Suprapubic skin (tissue), 4 donors: ENCODE measurements at regions not wholly inside any gene's neighbourhood (a gene's known extent, or its start where the extent isn't known, plus 50 kb on each side); places are given as distances from the start of the nearest gene placed in this dataset.

Experiments
- DNase-seq, 2 donors: peaks; one replicate each; pipeline ENCODE4 v3.0.0-alpha.2; 2019; ENCODE audit warnings: low spot score in 2 of 2
- H3K27ac ChIP-seq: fragments of 200-600 bp; sonication (generic); one replicate; pipeline ENCODE4 v1.5.1; 2019
- H3K27me3 ChIP-seq: fragments of 200-600 bp; sonication (generic); one replicate; pipeline ENCODE4 v1.5.1; 2019
- H3K36me3 ChIP-seq: fragments of 200-600 bp; sonication (generic); one replicate; pipeline ENCODE4 v1.5.1; 2019
- H3K4me1 ChIP-seq: fragments of 200-600 bp; sonication (generic); one replicate; pipeline ENCODE4 v1.5.1; 2019
- H3K4me3 ChIP-seq: fragments of 200-600 bp; sonication (generic); one replicate; pipeline ENCODE4 v1.5.1; 2019; ENCODE audit warnings: mild to moderate bottlenecking
- H3K9me3 ChIP-seq: fragments of 200-600 bp; sonication (generic); one replicate; pipeline ENCODE4 v1.5.1; 2019
- CTCF ChIP-seq, 2 donors: fragments of 200-600 bp in 1 of 2; fragments of 450-650 bp in 1 of 2; sonication (generic) in 1 of 2; IDR thresholded peaks; one replicate each; pipeline ENCODE4 v1.5.1; 2016 to 2019; ENCODE audit warnings: antibody characterized with exemption in 2 of 2, mild to moderate bottlenecking in 1 of 2, moderate library complexity in 1 of 2
- EP300 ChIP-seq: sonication (generic); formaldehyde crosslinking; IDR thresholded peaks from one replicate; pipeline ENCODE4 v1.6.1; 2017; ENCODE audit warnings: antibody characterized with exemption
- POLR2A ChIP-seq, 2 donors: fragments of 450-650 bp; IDR thresholded peaks; one replicate each; pipeline ENCODE4 v1.6.1; 2017; ENCODE audit warnings: antibody characterized with exemption in 2 of 2, mild to moderate bottlenecking in 2 of 2, moderate library complexity in 2 of 2
- POLR2AphosphoS5 ChIP-seq, 3 donors: sonication (generic); formaldehyde crosslinking; IDR thresholded peaks; one replicate each; pipeline ENCODE4 v1.6.1; 2017; ENCODE audit warnings: antibody characterized with exemption in 3 of 3
- WGBS: methylation state at CpG from one replicate; pipeline ENCODE4 v1.1.5; 2018; 5-methylcytosine and 5-hydroxymethylcytosine counted together

- Histone ChIP-seq H3K27ac (no peak overlapping the region), H3K4me1 (no peaks in the 10 kb centered on the region), H3K27me3 (no peaks in the 10 kb centered on the region), H3K4me3 (no peak overlapping the region), H3K36me3 (no peaks in the 10 kb centered on the region), H3K9me3 (peaks cover 4% of the 10 kb centered on the region)
- WGBS, result 44% methylated on average over 8 of the region's 8 CpGs
- TF ChIP-seq POLR2AphosphoS5 (IDR thresholded peaks at IDR 0.05), result no peak
- TF ChIP-seq POLR2A (IDR thresholded peaks at IDR 0.05), result no peak
- no peak for TF ChIP-seq CTCF (IDR thresholded peaks at IDR 0.05)
- TF ChIP-seq EP300, result no peak
- DNase-seq, result no peak
Measured at GRCh38 chr5:9861666-9862256, 231.6 kb upstream of the TAS2R1 start.

GRCh38 chr5:9859808-9860207 is 229.7 kb upstream of the TAS2R1 start:
- WGBS, result 61% methylated on average over 1 of the region's 1 CpG
- TF ChIP-seq EP300 (no peak), POLR2A (IDR thresholded peaks at IDR 0.05) (no peak), POLR2AphosphoS5 (IDR thresholded peaks at IDR 0.05) (no peak), CTCF (IDR thresholded peaks at IDR 0.05) (no peak)
- no peak for DNase-seq
- Histone ChIP-seq H3K27ac (no peak overlapping the region), H3K36me3 (no peaks in the 10 kb centered on the region), H3K4me1 (no peaks in the 10 kb centered on the region), H3K9me3 (no peaks in the 10 kb centered on the region), H3K27me3 (no peaks in the 10 kb centered on the region), H3K4me3 (no peak overlapping the region)

- H3K27me3 ChIP-seq, result no peaks in the 10 kb centered on the region
Measured at GRCh38 chr5:9858043-9858442, 227.9 kb upstream of the TAS2R1 start.

GRCh38 chr5:9853309-9853708 is 223.2 kb upstream of the TAS2R1 start:
- Histone ChIP-seq H3K27me3 (no peaks in the 10 kb centered on the region), H3K9me3 (no peaks in the 10 kb centered on the region), H3K27ac (no peak overlapping the region), H3K4me3 (no peak overlapping the region), H3K4me1 (no peaks in the 10 kb centered on the region), H3K36me3 (no peaks in the 10 kb centered on the region)
- TF ChIP-seq POLR2A (IDR thresholded peaks at IDR 0.05), result no peak
- TF ChIP-seq POLR2AphosphoS5 (IDR thresholded peaks at IDR 0.05), result no peak
- no peak for TF ChIP-seq EP300
- no peak for TF ChIP-seq CTCF (IDR thresholded peaks at IDR 0.05)
- DNase-seq, result no peak
- 93% methylated on average over 2 of the region's 2 CpGs for WGBS

More at GRCh38 chr5:9858043-9858442, 227.9 kb upstream of the TAS2R1 start:
- H3K9me3 ChIP-seq, result no peaks in the 10 kb centered on the region
- H3K36me3 ChIP-seq, result no peaks in the 10 kb centered on the region
- no peaks in the 10 kb centered on the region for H3K4me1 ChIP-seq
- no peak overlapping the region for H3K4me3 ChIP-seq
- no peak for DNase-seq
- no peak for TF ChIP-seq CTCF (IDR thresholded peaks at IDR 0.05)
- no peak for TF ChIP-seq POLR2A (IDR thresholded peaks at IDR 0.05)
- TF ChIP-seq POLR2AphosphoS5 (IDR thresholded peaks at IDR 0.05), result no peak
- no peak for TF ChIP-seq EP300
- no peak overlapping the region for H3K27ac ChIP-seq
- 96% methylated on average over 3 of the region's 3 CpGs for WGBS

GRCh38 chr5:9852671-9853070 is 222.5 kb upstream of the TAS2R1 start:
- Histone ChIP-seq H3K27me3 (no peaks in the 10 kb centered on the region), H3K4me1 (no peaks in the 10 kb centered on the region), H3K4me3 (no peak overlapping the region), H3K27ac (no peak overlapping the region), H3K36me3 (no peaks in the 10 kb centered on the region), H3K9me3 (no peaks in the 10 kb centered on the region)
- 47% methylated on average over 3 of the region's 3 CpGs for WGBS
- DNase-seq, result no peak
- no peak for TF ChIP-seq POLR2A (IDR thresholded peaks at IDR 0.05)
- TF ChIP-seq EP300, result no peak
- TF ChIP-seq CTCF (IDR thresholded peaks at IDR 0.05), result no peak
